ENCODE measurements at regions not wholly inside any gene's neighbourhood (a gene's known extent, or its start where the extent isn't known, plus 50 kb on each side); places are given as distances from the start of the nearest gene placed in this dataset.

GRCh38 chr5:54397420-54397819 lies 58.1 kb upstream of the HSPB3 start:
- TF ChIP-seq, protein P1, sequence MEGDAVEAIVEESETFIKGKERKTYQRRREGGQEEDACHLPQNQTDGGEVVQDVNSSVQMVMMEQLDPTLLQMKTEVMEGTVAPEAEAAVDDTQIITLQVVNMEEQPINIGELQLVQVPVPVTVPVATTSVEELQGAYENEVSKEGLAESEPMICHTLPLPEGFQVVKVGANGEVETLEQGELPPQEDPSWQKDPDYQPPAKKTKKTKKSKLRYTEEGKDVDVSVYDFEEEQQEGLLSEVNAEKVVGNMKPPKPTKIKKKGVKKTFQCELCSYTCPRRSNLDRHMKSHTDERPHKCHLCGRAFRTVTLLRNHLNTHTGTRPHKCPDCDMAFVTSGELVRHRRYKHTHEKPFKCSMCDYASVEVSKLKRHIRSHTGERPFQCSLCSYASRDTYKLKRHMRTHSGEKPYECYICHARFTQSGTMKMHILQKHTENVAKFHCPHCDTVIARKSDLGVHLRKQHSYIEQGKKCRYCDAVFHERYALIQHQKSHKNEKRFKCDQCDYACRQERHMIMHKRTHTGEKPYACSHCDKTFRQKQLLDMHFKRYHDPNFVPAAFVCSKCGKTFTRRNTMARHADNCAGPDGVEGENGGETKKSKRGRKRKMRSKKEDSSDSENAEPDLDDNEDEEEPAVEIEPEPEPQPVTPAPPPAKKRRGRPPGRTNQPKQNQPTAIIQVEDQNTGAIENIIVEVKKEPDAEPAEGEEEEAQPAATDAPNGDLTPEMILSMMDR (IDR thresholded peaks at IDR 0.05), result no peak
- TF ChIP-seq POLR2A (IDR thresholded peaks at IDR 0.05), result no peak

Data from heart left ventricle (tissue), 13 donors.